Natural killer cell (primary cell): ENCODE measurements at regions not wholly inside any gene's neighbourhood (a gene's known extent, or its start where the extent isn't known, plus 50 kb on each side); places are given as distances from the start of the nearest gene placed in this dataset.

ENCODE experiments used
- ATAC-seq, 3 donors: fragments of 150-1000 bp in 2 of 3; fragments of 200-7000 bp in 1 of 3; cut with Tn5 transposase; 1 replicate in 1 of 3; 2 replicates in 2 of 3; pipeline ENCODE4 v1.10.0; 2021; ENCODE audit warnings: mild to moderate bottlenecking in 2 of 3, moderate library complexity in 2 of 3
- DNase-seq, 2 donors: peaks; one replicate each; pipeline versions ENCODE4 v3.0.0 to v3.0.0-alpha.2; 2013 to 2021; ENCODE audit warnings: mixed read lengths in 1 of 2
- H3K27ac ChIP-seq: one replicate; pipeline ENCODE4 v1.5.1; 2013; ENCODE audit warnings: mild to moderate bottlenecking, low read length
- H3K27me3 ChIP-seq: one replicate; pipeline ENCODE4 v1.6.1; 2013; ENCODE audit warnings: low read length; ENCODE audit not compliant: control insufficient read depth, insufficient read depth
- H3K36me3 ChIP-seq: one replicate; pipeline ENCODE4 v1.6.1; 2013; ENCODE audit warnings: low read length; ENCODE audit not compliant: control insufficient read depth, insufficient read depth
- H3K4me1 ChIP-seq: one replicate; pipeline ENCODE4 v1.6.1; 2013; ENCODE audit warnings: low read length; ENCODE audit not compliant: control insufficient read depth, insufficient read depth
- H3K4me3 ChIP-seq: one replicate; pipeline ENCODE4 v1.5.1; 2013; ENCODE audit warnings: low read length
- H3K9me3 ChIP-seq: one replicate; pipeline ENCODE4 v1.6.1; 2013; ENCODE audit warnings: low read length; ENCODE audit not compliant: control insufficient read depth, insufficient read depth
- H3K27ac Mint-ChIP-seq, 2 donors: one replicate each; pipeline ENCODE4 v1.8.0; 2022; ENCODE audit warnings: mild to moderate bottlenecking in 2 of 2, mixed read lengths in 2 of 2, moderate library complexity in 1 of 2
- H3K27me3 Mint-ChIP-seq, 2 donors: one replicate each; pipeline ENCODE4 v1.8.0; 2022; ENCODE audit warnings: low read depth in 2 of 2, mixed read lengths in 2 of 2
- H3K36me3 Mint-ChIP-seq: one replicate; pipeline ENCODE4 v1.8.0; 2022; ENCODE audit warnings: mixed read lengths
- H3K4me1 Mint-ChIP-seq, 2 donors: one replicate each; pipeline ENCODE4 v1.8.0; 2022; ENCODE audit warnings: mixed read lengths in 2 of 2
- H3K4me3 Mint-ChIP-seq: one replicate; pipeline ENCODE4 v1.8.0; 2022; ENCODE audit warnings: mild to moderate bottlenecking, moderate library complexity, mixed read lengths
- H3K9me3 Mint-ChIP-seq, 2 donors: one replicate each; pipeline ENCODE4 v1.8.0; 2022; ENCODE audit warnings: mixed read lengths in 2 of 2
- CTCF ChIP-seq: fragments of 200-600 bp; IDR thresholded peaks from one replicate; pipeline ENCODE4 v1.8.0; 2022; ENCODE audit warnings: antibody characterized with exemption
- WGBS: methylation state at CpG from one replicate; pipeline ENCODE4 v1.1.7; 2013; ENCODE audit warnings: missing lambda C conversion rate; ENCODE audit not compliant: insufficient coverage; 5-methylcytosine and 5-hydroxymethylcytosine counted together
- intact Hi-C: fragments of 100-400 bp; cut with micrococcal nuclease; formaldehyde crosslinking; loops from one replicate; pipeline ENCODE4 v1.14.2; 2022

DNA sequence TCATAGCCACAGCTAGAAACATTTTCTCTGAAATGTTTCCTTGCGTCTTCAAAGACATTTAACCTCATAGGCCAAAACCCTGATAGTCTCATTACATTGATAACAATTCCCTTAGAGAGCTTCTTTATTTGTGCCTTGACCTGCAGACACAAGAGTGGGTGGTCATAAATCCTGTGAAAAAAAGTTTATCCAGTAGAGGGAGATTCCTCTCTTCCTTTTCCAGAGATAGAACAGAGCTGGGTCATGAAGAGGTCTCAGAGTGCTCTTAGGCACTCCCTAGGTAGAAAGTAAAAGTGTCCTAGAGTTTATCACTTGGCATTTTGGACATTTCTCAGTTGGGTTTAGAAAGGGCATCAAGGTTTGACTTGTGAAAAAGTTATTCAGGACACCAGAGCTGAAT, 426.1 kb downstream of the NUF2 start:
- no CpG with 5 or more reads among the region's 1 CpG for WGBS

GRCh38 chr1:163758977-163759670, 437.4 kb downstream of the NUF2 start:
- no peaks in the 10 kb centered on the region for H3K4me1 Mint-ChIP-seq

More for the DNA sequence above, 426.1 kb downstream of the NUF2 start:
- Mint-ChIP-seq H3K36me3 (peaks cover 11% of the 10 kb centered on the region), H3K9me3 (peaks cover 9 to 15% of the 10 kb centered on the region in 2 donors), H3K27ac (no peak overlapping the region), H3K27me3 (no peaks in the 10 kb centered on the region), H3K4me3 (no peak overlapping the region), H3K4me1 (no peaks in the 10 kb centered on the region)
- Histone ChIP-seq H3K27ac (no peak overlapping the region), H3K4me1 (no peaks in the 10 kb centered on the region), H3K36me3 (no peaks in the 10 kb centered on the region), H3K4me3 (no peak overlapping the region), H3K9me3 (peaks cover 14% of the 10 kb centered on the region), H3K27me3 (no peaks in the 10 kb centered on the region)
- no peak for ATAC-seq
- intact Hi-C loops, result no loop called here
- DNase-seq, result no peak
- no peak for TF ChIP-seq CTCF

DNA sequence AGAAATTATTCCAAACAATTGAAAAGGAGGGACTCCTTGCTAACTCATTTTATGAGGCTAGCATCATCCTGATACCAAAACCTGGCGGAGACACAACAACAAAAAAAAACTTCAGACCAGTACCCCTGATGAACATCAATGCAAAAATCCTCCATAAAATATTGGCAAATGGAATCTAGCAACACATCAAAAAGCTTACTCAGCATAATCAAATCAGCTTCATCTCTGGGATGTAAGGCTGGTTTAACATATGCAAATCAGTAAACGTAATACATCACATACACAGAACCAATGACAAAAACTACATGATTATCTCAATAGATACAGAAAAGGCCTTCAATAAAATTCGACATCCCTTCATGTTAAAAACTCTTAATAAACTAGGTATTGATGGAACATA, 440.1 kb downstream of the NUF2 start:
- no peaks in the 10 kb centered on the region for H3K27me3 Mint-ChIP-seq
- WGBS, result 95% methylated on average over 1 of the region's 3 CpGs
- H3K9me3 ChIP-seq, result peaks cover 9% of the 10 kb centered on the region
- no peak for TF ChIP-seq CTCF
- intact Hi-C loops, result no loop called here
- no peak for ATAC-seq
- no peaks in the 10 kb centered on the region for H3K27me3 ChIP-seq
- H3K9me3 Mint-ChIP-seq, result peaks cover 8 to 17% of the 10 kb centered on the region in 2 donors
- H3K36me3 Mint-ChIP-seq, result no peaks in the 10 kb centered on the region
- no peaks in the 10 kb centered on the region for H3K36me3 ChIP-seq
- no peak for DNase-seq
- H3K4me1 Mint-ChIP-seq, result no peaks in the 10 kb centered on the region
- no peak overlapping the region for H3K4me3 ChIP-seq
- H3K27ac ChIP-seq, result no peak overlapping the region
- H3K27ac Mint-ChIP-seq, result no peak overlapping the region
- H3K4me1 ChIP-seq, result no peaks in the 10 kb centered on the region
- no peak overlapping the region for H3K4me3 Mint-ChIP-seq

More at GRCh38 chr1:163758977-163759670, 437.4 kb downstream of the NUF2 start:
- H3K36me3 ChIP-seq, result no peaks in the 10 kb centered on the region
- no peak for DNase-seq
- H3K9me3 ChIP-seq, result peaks cover 9% of the 10 kb centered on the region
- no peaks in the 10 kb centered on the region for H3K4me1 ChIP-seq
- Mint-ChIP-seq H3K36me3 (no peaks in the 10 kb centered on the region), H3K9me3 (peaks cover 8 to 16% of the 10 kb centered on the region in 2 donors), H3K4me3 (no peak overlapping the region), H3K27me3 (no peaks in the 10 kb centered on the region), H3K27ac (no peak overlapping the region)
- no peak for ATAC-seq
- no peak overlapping the region for H3K27ac ChIP-seq
- no peaks in the 10 kb centered on the region for H3K27me3 ChIP-seq
- TF ChIP-seq CTCF, result no peak
- no peak overlapping the region for H3K4me3 ChIP-seq
- intact Hi-C loops, result no loop called here
- 89% methylated on average over 3 of the region's 3 CpGs for WGBS
